ENCODE measurements at regions not wholly inside any gene's neighbourhood (a gene's known extent, or its start where the extent isn't known, plus 50 kb on each side); places are given as distances from the start of the nearest gene placed in this dataset.

DNA sequence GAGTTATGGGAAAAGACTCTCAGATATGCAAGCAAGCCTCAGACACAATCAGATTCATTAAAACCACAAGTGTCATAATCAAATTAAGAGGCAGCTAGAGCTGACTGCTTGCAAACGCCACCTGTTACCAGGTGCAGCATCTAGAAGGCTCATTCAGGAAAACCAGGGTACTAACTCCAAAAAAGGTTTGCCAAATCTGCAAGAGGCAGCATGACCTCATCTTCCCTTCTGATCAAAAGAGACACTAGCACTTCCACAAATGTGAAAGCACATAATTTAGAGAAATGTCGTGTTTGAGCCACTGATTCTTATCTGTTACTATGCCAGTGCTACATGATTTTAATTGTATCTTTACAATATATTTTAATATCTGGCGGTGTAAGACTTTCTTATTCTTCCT lies 123.3 kb upstream of the NANOGP8 start:
- no peak for TF ChIP-seq POLR2A (IDR thresholded peaks at IDR 0.05)
- TF ChIP-seq, protein P1, sequence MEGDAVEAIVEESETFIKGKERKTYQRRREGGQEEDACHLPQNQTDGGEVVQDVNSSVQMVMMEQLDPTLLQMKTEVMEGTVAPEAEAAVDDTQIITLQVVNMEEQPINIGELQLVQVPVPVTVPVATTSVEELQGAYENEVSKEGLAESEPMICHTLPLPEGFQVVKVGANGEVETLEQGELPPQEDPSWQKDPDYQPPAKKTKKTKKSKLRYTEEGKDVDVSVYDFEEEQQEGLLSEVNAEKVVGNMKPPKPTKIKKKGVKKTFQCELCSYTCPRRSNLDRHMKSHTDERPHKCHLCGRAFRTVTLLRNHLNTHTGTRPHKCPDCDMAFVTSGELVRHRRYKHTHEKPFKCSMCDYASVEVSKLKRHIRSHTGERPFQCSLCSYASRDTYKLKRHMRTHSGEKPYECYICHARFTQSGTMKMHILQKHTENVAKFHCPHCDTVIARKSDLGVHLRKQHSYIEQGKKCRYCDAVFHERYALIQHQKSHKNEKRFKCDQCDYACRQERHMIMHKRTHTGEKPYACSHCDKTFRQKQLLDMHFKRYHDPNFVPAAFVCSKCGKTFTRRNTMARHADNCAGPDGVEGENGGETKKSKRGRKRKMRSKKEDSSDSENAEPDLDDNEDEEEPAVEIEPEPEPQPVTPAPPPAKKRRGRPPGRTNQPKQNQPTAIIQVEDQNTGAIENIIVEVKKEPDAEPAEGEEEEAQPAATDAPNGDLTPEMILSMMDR (IDR thresholded peaks at IDR 0.05): no peak
